ENCODE measurements at regions not wholly inside any gene's neighbourhood (a gene's known extent, or its start where the extent isn't known, plus 50 kb on each side); places are given as distances from the start of the nearest gene placed in this dataset.

- in situ Hi-C loops (cut with HindIII; ENCODE audit: low sequenced_read_pairs) = no loop called here
- TF ChIP-seq, protein P1, sequence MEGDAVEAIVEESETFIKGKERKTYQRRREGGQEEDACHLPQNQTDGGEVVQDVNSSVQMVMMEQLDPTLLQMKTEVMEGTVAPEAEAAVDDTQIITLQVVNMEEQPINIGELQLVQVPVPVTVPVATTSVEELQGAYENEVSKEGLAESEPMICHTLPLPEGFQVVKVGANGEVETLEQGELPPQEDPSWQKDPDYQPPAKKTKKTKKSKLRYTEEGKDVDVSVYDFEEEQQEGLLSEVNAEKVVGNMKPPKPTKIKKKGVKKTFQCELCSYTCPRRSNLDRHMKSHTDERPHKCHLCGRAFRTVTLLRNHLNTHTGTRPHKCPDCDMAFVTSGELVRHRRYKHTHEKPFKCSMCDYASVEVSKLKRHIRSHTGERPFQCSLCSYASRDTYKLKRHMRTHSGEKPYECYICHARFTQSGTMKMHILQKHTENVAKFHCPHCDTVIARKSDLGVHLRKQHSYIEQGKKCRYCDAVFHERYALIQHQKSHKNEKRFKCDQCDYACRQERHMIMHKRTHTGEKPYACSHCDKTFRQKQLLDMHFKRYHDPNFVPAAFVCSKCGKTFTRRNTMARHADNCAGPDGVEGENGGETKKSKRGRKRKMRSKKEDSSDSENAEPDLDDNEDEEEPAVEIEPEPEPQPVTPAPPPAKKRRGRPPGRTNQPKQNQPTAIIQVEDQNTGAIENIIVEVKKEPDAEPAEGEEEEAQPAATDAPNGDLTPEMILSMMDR (IDR thresholded peaks at IDR 0.05; ENCODE audit: low read depth, low read length, missing control alignments) = no peak
- no peak for DNase-seq (ENCODE audit: low read depth)
- H3K4me3 ChIP-seq (ENCODE audit: low read depth, low read length) = no peak overlapping the region
Measured at GRCh38 chr1:234668577-234668955, 58.6 kb upstream of the IRF2BP2 start.

DNA sequence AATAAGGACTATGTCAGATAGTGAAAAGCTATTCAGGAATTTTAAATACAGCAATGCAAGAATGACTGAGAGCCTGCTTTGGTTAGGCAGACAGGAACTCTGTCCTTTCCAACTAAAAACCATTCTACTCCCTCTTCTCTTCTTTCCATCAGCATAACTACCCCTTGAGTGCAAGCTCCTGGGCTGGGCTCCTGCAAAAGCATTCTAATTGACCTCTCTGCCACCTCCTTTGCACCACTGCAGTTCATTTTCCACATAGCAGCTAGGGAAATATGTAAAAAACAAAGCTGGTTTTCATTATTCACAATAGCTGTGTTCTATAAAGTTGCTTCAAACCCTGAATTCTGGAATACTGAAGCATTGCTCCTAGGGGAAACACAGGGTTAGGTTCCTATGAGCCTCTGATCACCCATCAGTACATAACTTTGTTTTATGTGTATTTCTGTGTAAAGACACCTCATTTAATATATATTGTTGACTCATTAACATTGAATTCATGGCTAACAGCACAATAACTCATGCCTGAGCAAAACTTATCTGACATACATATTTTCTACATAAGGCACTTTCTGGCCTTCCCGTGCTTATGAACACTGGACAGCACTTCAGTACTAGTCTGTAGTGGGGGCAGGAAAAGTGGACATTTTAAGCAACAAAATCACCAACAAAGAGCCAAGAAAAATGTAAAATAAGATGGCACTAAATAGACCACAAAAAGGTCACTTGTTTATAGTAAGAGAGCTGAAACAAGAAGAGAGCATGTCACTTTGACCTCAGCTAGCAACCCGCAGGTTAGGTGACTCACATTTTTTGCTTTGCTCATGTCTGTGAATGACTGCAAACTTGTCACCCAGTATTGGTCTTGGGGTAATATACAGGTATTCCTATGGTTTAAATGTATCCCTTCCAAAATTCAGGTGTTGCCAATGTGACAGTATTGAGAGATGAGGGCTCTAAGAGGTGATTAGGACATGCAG is 57.9 kb upstream of the IRF2BP2 start:
- in situ Hi-C loops (cut with HindIII; ENCODE audit: low sequenced_read_pairs) = no loop called here
- TF ChIP-seq, protein P1 (IDR thresholded peaks at IDR 0.05; ENCODE audit: low read depth, low read length, missing control alignments) = no peak

GRCh38 chr1:234666761-234667160 is 56.8 kb upstream of the IRF2BP2 start:
- no peak for DNase-seq (ENCODE audit: low read depth)
- in situ Hi-C loops (cut with HindIII; ENCODE audit: low sequenced_read_pairs) = no loop called here
- TF ChIP-seq, protein P1 (IDR thresholded peaks at IDR 0.05; ENCODE audit: low read depth, low read length, missing control alignments) = no peak
- H3K4me3 ChIP-seq (ENCODE audit: low read depth, low read length) = no peak overlapping the region

More for the DNA sequence above, 57.9 kb upstream of the IRF2BP2 start:
- H3K4me3 ChIP-seq (ENCODE audit: low read depth, low read length) = no peak overlapping the region
- DNase-seq (ENCODE audit: low read depth) = no peak

- no peak for DNase-seq (ENCODE audit: low read depth)
- TF ChIP-seq, protein P1 (IDR thresholded peaks at IDR 0.05; ENCODE audit: low read depth, low read length, missing control alignments) = no peak
- in situ Hi-C loops (cut with HindIII; ENCODE audit: low sequenced_read_pairs) = no loop called here
- no peak overlapping the region for H3K4me3 ChIP-seq (ENCODE audit: low read depth, low read length)
Measured at GRCh38 chr1:234665975-234666605, 56.1 kb upstream of the IRF2BP2 start.

DNA sequence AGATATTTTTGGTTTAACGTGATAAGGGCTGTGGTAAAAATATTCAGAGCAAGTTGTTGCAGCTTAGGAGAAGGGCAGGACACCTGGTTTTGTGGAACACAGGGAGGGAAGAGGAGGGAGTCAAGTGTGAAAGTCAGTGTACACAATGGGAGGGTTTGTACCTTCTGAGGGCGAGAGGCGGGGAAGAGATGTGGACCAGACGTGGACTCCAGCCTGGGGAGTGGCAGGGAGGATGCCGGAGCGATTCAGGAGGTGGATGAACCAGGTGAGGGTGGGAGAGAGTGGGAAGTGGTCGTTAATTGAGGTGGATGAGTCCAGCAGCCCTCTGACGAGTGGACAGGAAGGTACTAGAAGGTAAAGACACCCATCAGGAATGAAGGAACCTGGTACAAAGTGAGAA is 52.2 kb upstream of the IRF2BP2 start:
- TF ChIP-seq, protein P1 (IDR thresholded peaks at IDR 0.05; ENCODE audit: low read depth, low read length, missing control alignments) = no peak
- no peak overlapping the region for H3K4me3 ChIP-seq (ENCODE audit: low read depth, low read length)
- no peak for DNase-seq (ENCODE audit: low read depth)
- in situ Hi-C loops (cut with HindIII; ENCODE audit: low sequenced_read_pairs) = no loop called here

GRCh38 chr1:234661317-234661928 is 51.4 kb upstream of the IRF2BP2 start:
- in situ Hi-C loops (cut with HindIII; ENCODE audit: low sequenced_read_pairs) = no loop called here
- DNase-seq (ENCODE audit: low read depth) = no peak
- TF ChIP-seq, protein P1 (IDR thresholded peaks at IDR 0.05; ENCODE audit: low read depth, low read length, missing control alignments) = no peak
- no peak overlapping the region for H3K4me3 ChIP-seq (ENCODE audit: low read depth, low read length)

Measured in astrocyte of the cerebellum (primary cell).